Coronary artery (tissue), 2 donors: ENCODE measurements at regions not wholly inside any gene's neighbourhood (a gene's known extent, or its start where the extent isn't known, plus 50 kb on each side); places are given as distances from the start of the nearest gene placed in this dataset.

Experiments
- DNase-seq: peaks from one replicate; pipeline ENCODE4 v3.0.0-alpha.2; 2017; ENCODE audit warnings: low spot score
- H3K27ac ChIP-seq, 2 donors: fragments of 200-600 bp; sonication (generic); one replicate each; pipeline ENCODE4 v1.5.1; 2016 to 2019
- H3K4me3 ChIP-seq: fragments of 200-600 bp; sonication (generic); 2 replicates; pipeline ENCODE4 v1.5.1; 2016; ENCODE audit warnings: mild to moderate bottlenecking, moderate library complexity
- CTCF ChIP-seq: fragments of 200-600 bp; sonication (generic); IDR thresholded peaks from one replicate; pipeline ENCODE4 v1.5.1; 2019; ENCODE audit warnings: antibody characterized with exemption

GRCh38 chr2:149908726-149909683 is 321.4 kb upstream of the MMADHC start:
- Histone ChIP-seq H3K27ac (no peak overlapping the region), H3K4me3 (no peak overlapping the region)
- TF ChIP-seq CTCF: no peak
- no peak for DNase-seq

GRCh38 chr2:149906886-149907285 is 319.3 kb upstream of the MMADHC start:
- no peak overlapping the region for H3K4me3 ChIP-seq
- H3K27ac ChIP-seq: no peak overlapping the region
- TF ChIP-seq CTCF: no peak
- no peak for DNase-seq

- Histone ChIP-seq H3K4me3 (no peak overlapping the region), H3K27ac (no peak overlapping the region)
- DNase-seq: no peak
- no peak for TF ChIP-seq CTCF
Observed at GRCh38 chr2:149904352-149905175, 317.0 kb upstream of the MMADHC start.

- Histone ChIP-seq H3K27ac (no peak overlapping the region), H3K4me3 (no peak overlapping the region)
- no peak for TF ChIP-seq CTCF
- no peak for DNase-seq
Observed at GRCh38 chr2:149903626-149904025, 316.1 kb upstream of the MMADHC start.

GRCh38 chr2:149902081-149902480 is 314.5 kb upstream of the MMADHC start:
- TF ChIP-seq CTCF: no peak
- Histone ChIP-seq H3K27ac (no peak overlapping the region), H3K4me3 (no peak overlapping the region)
- no peak for DNase-seq

- TF ChIP-seq CTCF: no peak
- DNase-seq: no peak
- Histone ChIP-seq H3K27ac (no peak overlapping the region), H3K4me3 (no peak overlapping the region)
Observed at GRCh38 chr2:149901231-149901859, 313.8 kb upstream of the MMADHC start.
